Fibroblast of mammary gland (primary cell): ENCODE measurements at regions not wholly inside any gene's neighbourhood (a gene's known extent, or its start where the extent isn't known, plus 50 kb on each side); places are given as distances from the start of the nearest gene placed in this dataset.
A peak's percentile ranks its signal among the peaks of the same experiment; 100 is the strongest.

ENCODE experiments used
- DNase-seq: peaks from one replicate; pipeline ENCODE4 v3.0.0-alpha.2; 2010; ENCODE audit warnings: low read depth
- H3K4me3 ChIP-seq: 2 replicates; pipeline ENCODE4 v1.5.1; 2011; ENCODE audit warnings: low read depth, mild to moderate bottlenecking, low read length, moderate library complexity; ENCODE audit not compliant: control insufficient read depth
- TF ChIP-seq, protein P1 (sequence below): conservative IDR thresholded peaks from 2 replicates; pipeline ENCODE4 v1.5.1; 2011; ENCODE audit warnings: low read depth, low read length, inconsistent platforms; ENCODE audit not compliant: control insufficient read depth, insufficient read depth

DNA sequence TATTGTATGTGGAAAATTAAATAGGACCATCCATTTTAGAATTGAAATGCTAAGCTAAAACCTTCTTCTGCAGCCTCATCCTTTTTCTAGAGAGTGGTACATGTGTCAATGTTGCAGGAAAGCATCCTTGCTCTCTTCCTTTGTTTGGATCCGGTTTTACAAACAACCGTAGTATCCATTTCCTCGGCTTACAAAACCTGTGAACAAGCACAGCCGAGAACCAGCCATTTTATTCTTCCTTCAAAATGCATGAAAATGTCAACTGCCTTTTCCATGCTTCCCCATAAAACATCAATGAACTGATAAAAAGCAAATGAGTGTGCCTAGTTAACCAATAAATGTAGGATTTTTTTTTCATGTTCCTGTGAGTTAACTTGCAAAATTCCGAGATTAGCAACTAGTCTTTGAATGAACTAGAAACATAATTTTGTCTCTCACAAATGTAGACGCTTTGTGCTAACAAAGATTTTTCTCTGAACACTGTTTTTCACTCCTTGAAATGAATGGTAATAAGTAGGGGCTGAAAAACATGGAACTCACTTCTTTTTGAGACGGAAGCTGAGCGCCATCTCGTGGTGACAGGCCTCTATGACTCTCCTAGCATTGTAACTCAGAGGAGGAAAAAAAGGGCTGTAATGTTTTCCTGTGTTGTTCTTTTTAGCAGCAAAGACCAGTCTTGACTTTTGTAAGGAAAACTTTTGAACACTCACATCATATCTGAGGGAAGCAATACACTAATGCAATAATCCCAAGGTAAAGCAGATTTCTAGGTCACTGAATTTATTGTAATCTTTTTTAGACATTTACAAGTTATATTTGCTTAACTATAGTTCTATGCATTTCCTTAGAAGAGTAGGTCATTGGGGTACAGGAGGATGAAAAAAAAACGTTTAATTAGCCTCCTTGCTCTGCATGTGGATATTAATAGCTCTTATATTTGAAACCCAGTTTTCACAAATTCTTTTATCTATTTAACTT, 157.4 kb upstream of the FOXG1 start:
- H3K4me3 ChIP-seq, result no peak overlapping the region
- DNase-seq, result peak; percentile 68
- TF ChIP-seq, protein P1, sequence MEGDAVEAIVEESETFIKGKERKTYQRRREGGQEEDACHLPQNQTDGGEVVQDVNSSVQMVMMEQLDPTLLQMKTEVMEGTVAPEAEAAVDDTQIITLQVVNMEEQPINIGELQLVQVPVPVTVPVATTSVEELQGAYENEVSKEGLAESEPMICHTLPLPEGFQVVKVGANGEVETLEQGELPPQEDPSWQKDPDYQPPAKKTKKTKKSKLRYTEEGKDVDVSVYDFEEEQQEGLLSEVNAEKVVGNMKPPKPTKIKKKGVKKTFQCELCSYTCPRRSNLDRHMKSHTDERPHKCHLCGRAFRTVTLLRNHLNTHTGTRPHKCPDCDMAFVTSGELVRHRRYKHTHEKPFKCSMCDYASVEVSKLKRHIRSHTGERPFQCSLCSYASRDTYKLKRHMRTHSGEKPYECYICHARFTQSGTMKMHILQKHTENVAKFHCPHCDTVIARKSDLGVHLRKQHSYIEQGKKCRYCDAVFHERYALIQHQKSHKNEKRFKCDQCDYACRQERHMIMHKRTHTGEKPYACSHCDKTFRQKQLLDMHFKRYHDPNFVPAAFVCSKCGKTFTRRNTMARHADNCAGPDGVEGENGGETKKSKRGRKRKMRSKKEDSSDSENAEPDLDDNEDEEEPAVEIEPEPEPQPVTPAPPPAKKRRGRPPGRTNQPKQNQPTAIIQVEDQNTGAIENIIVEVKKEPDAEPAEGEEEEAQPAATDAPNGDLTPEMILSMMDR, result peak; percentile 98

DNA sequence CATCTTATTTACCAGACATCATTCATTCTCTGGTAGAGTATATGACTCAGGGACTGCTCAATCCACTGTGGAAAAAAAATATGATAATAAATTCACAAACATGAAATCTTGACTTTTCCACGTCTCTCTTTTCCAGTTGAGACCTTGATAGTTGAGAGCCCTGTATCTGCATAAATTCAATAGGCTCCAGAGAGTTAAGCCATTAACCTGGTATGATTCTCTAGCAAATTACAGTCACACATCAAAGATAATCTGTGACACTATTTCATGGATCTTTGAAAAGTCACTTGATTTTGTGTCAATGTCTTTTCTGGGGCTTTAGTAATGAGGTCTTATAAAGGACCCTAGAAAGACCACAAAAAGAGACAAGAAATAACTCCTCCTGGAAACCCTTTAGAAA, 154.2 kb upstream of the FOXG1 start:
- DNase-seq, result no peak
- TF ChIP-seq, protein P1, result no peak
- no peak overlapping the region for H3K4me3 ChIP-seq

DNA sequence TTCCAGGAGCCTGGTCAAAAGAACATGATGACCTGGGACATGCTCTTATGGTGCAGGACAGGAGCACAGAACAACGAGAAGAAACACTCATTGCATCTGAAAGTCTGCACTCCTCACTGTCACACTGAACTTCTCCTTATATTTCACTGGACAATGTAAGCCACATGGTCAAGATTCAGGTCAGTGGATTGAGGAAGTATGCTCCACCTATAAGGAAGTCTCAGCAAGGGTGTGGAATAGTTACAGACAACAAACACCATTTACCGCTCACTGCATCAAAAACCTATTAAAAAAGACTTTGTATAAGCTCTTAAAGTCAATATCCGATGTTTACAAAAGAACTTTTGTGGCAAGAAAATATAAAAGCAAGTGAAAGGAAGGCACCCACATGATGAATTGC, 153.1 kb upstream of the FOXG1 start:
- no peak overlapping the region for H3K4me3 ChIP-seq
- TF ChIP-seq, protein P1, result no peak
- no peak for DNase-seq

DNA sequence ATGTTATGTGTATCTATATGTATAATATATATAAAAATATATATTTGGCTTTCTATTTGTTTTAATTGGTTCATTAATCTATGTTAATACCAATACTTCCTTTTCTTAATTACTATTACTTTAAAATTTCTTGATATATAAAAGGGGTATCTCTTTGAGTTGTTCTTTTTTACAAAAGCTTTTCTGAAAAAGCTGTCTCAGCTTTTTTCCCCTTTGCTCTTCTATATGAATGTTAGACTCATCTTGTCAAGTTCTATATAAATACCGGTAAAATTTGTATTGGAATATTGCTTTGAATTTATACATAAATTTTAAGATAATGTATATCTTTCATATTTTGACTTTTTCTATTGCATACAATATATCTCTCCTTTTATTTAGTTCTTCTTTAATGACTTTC, 139.8 kb upstream of the FOXG1 start:
- DNase-seq, result no peak
- H3K4me3 ChIP-seq, result no peak overlapping the region
- TF ChIP-seq, protein P1, result no peak

DNA sequence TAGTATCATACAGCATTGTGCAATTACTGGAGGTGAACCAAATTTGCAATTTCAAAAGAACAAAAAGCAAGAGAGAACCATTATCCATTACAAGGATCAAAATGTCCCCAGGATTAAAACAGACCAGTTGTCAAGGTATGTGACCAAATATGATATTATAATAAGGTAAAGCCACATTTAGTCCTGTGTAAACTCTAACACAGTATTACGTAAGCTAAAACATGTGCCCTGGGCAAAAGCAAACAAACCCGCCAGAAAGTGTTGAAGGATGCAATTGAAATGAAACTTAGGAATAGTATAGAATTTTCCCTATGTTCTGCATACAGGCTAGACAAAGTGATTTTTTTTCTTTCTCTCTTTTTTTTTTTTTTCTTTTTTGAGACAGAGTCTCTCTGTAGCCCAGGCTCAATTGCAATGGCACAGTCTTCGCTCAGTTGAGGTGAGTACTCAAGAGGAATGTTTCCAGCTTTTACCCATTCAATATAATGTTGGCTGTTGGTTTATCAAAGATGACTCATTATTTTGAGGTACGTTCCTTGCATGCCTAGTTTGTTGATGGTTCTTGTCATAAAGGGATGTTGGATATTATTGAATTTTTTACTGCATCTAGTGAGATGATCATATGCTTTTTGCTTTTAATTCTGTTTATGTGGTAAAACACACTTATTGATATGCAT, 137.1 kb upstream of the FOXG1 start:
- no peak overlapping the region for H3K4me3 ChIP-seq
- DNase-seq, result no peak
- TF ChIP-seq, protein P1, result no peak

DNA sequence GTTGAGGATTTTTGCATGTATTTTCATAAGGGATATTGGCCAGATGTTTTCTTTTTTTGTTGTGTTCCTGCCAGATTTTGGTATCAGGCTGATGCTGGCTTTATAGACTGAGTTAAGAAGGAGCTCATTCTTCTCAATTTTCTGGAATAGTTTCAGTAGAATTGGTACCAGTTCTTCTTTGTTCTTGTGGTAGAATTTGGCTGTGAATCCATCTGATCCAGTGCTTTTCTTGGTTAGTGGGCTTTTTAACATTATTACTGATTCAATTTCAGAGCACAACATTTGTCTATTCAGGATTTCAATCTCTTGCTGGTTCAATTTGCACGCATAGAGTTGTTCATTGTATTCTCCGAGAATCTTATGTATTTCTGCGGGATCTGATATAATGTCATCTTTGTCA, 136.5 kb upstream of the FOXG1 start:
- no peak overlapping the region for H3K4me3 ChIP-seq
- TF ChIP-seq, protein P1, result no peak
- no peak for DNase-seq
